Fibroblast of skin of left quadriceps (primary cell): ENCODE measurements at regions not wholly inside any gene's neighbourhood (a gene's known extent, or its start where the extent isn't known, plus 50 kb on each side); places are given as distances from the start of the nearest gene placed in this dataset.

Experiments
- DNase-seq, 2 experiments: peaks; one replicate each; pipeline ENCODE4 v3.0.0-alpha.2; 2013; ENCODE audit warnings: low read depth in 2 of 2

DNA sequence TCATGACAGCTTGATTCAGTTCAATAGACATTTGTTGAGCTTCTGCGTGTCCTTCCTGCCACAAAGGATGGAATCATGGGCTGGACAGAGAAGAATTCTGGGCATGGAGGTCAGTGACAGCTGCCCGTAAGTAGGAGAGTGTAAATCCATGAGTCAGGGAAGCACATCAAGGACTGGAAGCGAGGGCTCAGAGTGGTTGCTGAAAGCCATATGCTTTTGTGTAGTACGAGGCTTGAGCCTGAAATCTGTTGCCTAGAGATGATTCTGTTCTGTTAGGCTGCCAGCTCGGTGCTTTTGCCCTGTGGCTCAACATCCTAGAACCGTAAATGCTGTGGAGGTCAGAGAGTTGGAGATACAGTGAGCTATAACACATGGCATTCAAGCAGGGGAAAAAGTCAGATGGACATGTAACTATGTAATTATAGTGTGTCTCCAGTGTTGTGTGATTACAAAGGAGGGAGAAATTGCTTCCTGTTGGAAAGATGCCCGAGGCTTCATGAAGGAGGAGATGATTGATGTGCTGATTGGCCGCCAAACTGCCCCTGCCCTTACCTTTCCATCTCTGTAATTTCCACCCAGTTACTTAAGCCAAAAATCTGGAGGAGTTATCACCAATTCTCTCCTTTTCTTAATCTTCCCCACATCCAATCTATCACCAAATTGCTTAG is 92.8 kb upstream of the CACNA1E start:
- no peak for DNase-seq

DNA sequence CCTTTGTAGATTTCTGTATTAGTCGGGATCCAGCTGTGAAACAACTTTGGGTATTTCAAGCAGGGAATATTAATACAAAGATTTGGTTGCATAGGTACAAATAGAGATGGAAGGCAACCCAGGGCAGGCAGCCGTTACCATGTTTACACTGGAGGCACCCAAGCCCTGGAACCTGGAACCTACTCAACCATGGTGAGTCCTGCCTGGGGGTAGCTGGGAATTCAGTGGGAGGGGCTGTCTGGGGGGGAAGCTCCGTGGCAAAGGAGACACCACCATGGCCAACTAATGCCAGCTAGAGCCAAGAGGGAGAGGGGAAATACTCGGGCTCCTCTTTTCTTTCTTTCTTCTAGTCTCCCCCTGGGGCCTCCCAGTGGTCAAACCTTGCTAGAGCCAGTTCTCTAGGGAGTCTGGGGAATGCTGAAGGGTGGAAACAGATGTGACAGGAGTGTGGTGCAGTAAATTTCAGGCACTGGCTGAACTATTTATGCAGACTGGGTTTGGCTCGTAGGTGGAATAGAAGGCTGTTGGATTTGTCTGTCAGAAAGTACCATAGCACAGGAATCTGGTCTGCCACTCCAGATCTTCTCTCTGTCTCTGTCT is 91.9 kb upstream of the CACNA1E start:
- DNase-seq = no peak

- no peak for DNase-seq
Measured at GRCh38 chr1:181392133-181392532, 91.2 kb upstream of the CACNA1E start.

- no peak for DNase-seq
Measured at GRCh38 chr1:181392613-181393220, 90.6 kb upstream of the CACNA1E start.

GRCh38 chr1:181394766-181395165 is 88.6 kb upstream of the CACNA1E start:
- no peak for DNase-seq

DNA sequence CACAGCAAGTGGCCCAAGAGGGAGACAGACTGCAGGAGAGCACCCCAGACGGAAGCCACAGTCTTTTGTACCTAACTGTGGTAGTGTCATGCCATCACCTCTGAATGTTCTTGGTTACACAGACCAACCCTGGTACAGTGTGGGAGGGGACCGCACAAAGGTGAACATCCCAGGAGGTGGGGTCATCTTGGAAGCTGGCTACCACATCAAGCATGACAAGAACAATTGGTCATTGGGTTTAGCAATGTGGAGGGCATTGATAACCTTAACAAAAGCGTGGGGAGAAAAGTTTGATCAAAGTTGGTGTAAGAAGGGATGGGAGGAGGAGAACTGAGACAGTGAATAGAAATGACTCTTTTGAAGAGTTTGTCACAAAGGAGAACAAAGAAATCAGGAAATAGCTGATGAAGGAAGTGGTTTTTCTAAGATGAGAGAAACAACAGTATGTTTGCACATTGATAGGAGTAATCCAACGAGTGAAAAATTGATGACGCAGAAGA is 87.1 kb upstream of the CACNA1E start:
- no peak for DNase-seq

GRCh38 chr1:181396811-181397210 is 86.5 kb upstream of the CACNA1E start:
- DNase-seq = no peak

- DNase-seq = no peak
Measured at GRCh38 chr1:181397845-181398244, 85.5 kb upstream of the CACNA1E start.

GRCh38 chr1:181398544-181398943 is 84.8 kb upstream of the CACNA1E start:
- DNase-seq = no peak

- no peak for DNase-seq
Measured at GRCh38 chr1:181405584-181405983, 77.7 kb upstream of the CACNA1E start.

- no peak for DNase-seq
Measured at GRCh38 chr1:181406989-181407388, 76.3 kb upstream of the CACNA1E start.

- DNase-seq = no peak
Measured at GRCh38 chr1:181409981-181410380, 73.3 kb upstream of the CACNA1E start.

GRCh38 chr1:181412746-181413145 is 70.6 kb upstream of the CACNA1E start:
- no peak for DNase-seq

GRCh38 chr1:181413195-181413815 is 70.0 kb upstream of the CACNA1E start:
- no peak for DNase-seq

- DNase-seq = no peak
Measured at GRCh38 chr1:181413836-181414235, 69.5 kb upstream of the CACNA1E start.

- no peak for DNase-seq
Measured at GRCh38 chr1:181416268-181416860, 67.0 kb upstream of the CACNA1E start.

DNA sequence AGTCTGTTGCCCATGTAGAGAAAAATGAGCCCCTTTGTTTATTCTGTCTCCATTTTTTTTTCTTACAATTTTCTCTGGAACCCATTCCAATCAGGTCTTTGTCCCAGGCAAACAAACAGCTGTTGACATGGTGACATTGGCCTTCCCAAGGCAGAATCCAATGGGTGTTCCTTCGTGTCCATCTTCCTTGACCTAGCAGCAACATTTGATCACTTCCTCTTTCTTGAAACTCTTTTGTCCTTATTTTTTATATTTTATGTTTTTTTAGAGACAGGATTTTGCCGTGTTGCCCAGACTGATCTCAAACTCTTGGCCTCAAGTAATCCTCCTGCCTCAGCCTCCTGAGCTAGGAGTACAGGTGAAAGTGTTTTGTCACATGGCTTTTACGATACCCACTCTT is 65.4 kb upstream of the CACNA1E start:
- DNase-seq = no peak

GRCh38 chr1:181423301-181423918 is 59.9 kb upstream of the CACNA1E start:
- no peak for DNase-seq

- peak; percentile 34 to 38 for DNase-seq
Measured at GRCh38 chr1:181424786-181425403, 58.4 kb upstream of the CACNA1E start.

GRCh38 chr1:181425566-181425965 is 57.8 kb upstream of the CACNA1E start:
- DNase-seq = no peak

DNA sequence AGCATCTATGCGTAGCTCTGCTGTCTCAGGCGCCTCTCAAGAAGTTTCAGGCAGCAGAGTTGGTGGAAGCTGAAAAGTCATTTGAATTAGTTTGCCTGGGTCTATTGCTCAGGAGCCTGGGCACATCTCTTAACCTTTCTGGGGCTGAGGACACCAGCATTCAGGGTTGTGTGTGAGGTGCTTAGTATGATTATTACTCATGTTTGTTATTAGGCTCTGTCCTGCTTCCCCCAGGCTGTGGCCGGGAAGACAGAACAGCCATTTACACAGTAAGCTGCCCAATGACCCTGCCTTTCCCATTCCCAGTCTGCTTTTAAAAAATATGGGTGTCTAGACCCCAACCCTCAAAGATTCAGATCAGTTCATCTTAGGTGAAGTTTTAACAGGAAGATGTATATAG is 53.9 kb upstream of the CACNA1E start:
- no peak for DNase-seq
